DND-41 (cell line): ENCODE measurements at regions not wholly inside any gene's neighbourhood (a gene's known extent, or its start where the extent isn't known, plus 50 kb on each side); places are given as distances from the start of the nearest gene placed in this dataset.

Experiments
- ATAC-seq: fragments of 200-7000 bp; cut with Tn5 transposase; 3 replicates; pipeline ENCODE4 v1.9.1; 2021; ENCODE audit warnings: low read depth; ENCODE audit not compliant: insufficient read depth
- DNase-seq: peaks from one replicate; pipeline ENCODE4 v3.0.0-alpha.2; 2020
- H2AFZ ChIP-seq: 2 replicates; pipeline ENCODE4 v1.6.0; 2012; ENCODE audit warnings: low read depth, low read length
- H3K27ac ChIP-seq: 2 replicates; pipeline ENCODE4 v1.5.1; 2012; ENCODE audit warnings: low read length, inconsistent platforms
- H3K27me3 ChIP-seq: fragments of 200-600 bp; sonication (generic); 2 replicates; pipeline ENCODE4 v1.6.0; 2012; ENCODE audit warnings: low read length, mild to moderate bottlenecking, inconsistent platforms; ENCODE audit not compliant: insufficient read depth, poor library complexity
- H3K36me3 ChIP-seq: 2 replicates; pipeline ENCODE4 v1.5.1; 2012; ENCODE audit warnings: low read length, inconsistent platforms; ENCODE audit not compliant: insufficient read depth
- H3K4me1 ChIP-seq: 2 replicates; pipeline ENCODE4 v1.5.1; 2012; ENCODE audit warnings: mild to moderate bottlenecking, low read length; ENCODE audit not compliant: insufficient read depth
- H3K4me2 ChIP-seq: 2 replicates; pipeline ENCODE4 v1.6.0; 2012; ENCODE audit warnings: mild to moderate bottlenecking, moderate library complexity, low read length, inconsistent platforms; ENCODE audit not compliant: insufficient read depth
- H3K4me3 ChIP-seq, 2 experiments: fragments of 200-600 bp in 1 of 2; shearing (Covaris generic) in 1 of 2; 2 replicates each; pipeline ENCODE4 v1.5.1; 2012 to 2016; ENCODE audit warnings: inconsistent platforms in 2 of 2, low read length in 2 of 2, mild to moderate bottlenecking in 2 of 2, low read depth in 1 of 2, moderate library complexity in 1 of 2
- H3K79me2 ChIP-seq: 2 replicates; pipeline ENCODE4 v1.6.0; 2012; ENCODE audit warnings: low read length, inconsistent platforms; ENCODE audit not compliant: insufficient read depth
- H3K9ac ChIP-seq: 2 replicates; pipeline ENCODE4 v1.6.0; 2012; ENCODE audit warnings: low read depth, mild to moderate bottlenecking, inconsistent platforms, low read length, moderate library complexity
- H3K9me3 ChIP-seq: 2 replicates; pipeline ENCODE4 v1.5.1; 2012; ENCODE audit warnings: low read length, moderate library complexity, mild to moderate bottlenecking, inconsistent platforms; ENCODE audit not compliant: insufficient read depth, severe bottlenecking
- H4K20me1 ChIP-seq: 2 replicates; pipeline ENCODE4 v1.6.0; 2012; ENCODE audit warnings: low read length; ENCODE audit not compliant: insufficient read depth
- CTCF ChIP-seq: IDR thresholded peaks from 2 replicates; pipeline ENCODE4 v1.5.1; 2012; ENCODE audit warnings: borderline replicate concordance, low read length, moderate library complexity, mild to moderate bottlenecking; ENCODE audit not compliant: poor library complexity, severe bottlenecking; ENCODE audit errors: extremely low read depth
- EZH2 ChIP-seq: IDR thresholded peaks from 3 replicates; pipeline ENCODE4 v1.6.1; 2012; ENCODE audit warnings: borderline replicate concordance, low read depth, mild to moderate bottlenecking, moderate library complexity, low read length, inconsistent platforms; ENCODE audit not compliant: severe bottlenecking

- no peaks in the 10 kb centered on the region for H3K36me3 ChIP-seq
- H3K4me1 ChIP-seq = no peaks in the 10 kb centered on the region
- H4K20me1 ChIP-seq = no peaks in the 10 kb centered on the region
- peaks cover 4% of the 10 kb centered on the region for H3K27me3 ChIP-seq
- H3K9ac ChIP-seq = no peak overlapping the region
- no peak for TF ChIP-seq EZH2
- no peak for TF ChIP-seq CTCF
- H2AFZ ChIP-seq = no peak overlapping the region
- no peak overlapping the region for H3K27ac ChIP-seq
- H3K4me2 ChIP-seq = no peak overlapping the region
- ATAC-seq (no peak), DNase-seq (no peak)
- no peak overlapping the region for H3K4me3 ChIP-seq
- no peaks in the 10 kb centered on the region for H3K9me3 ChIP-seq
- no peaks in the 10 kb centered on the region for H3K79me2 ChIP-seq
Observed at GRCh38 chr22:27046086-27046485, 388.7 kb downstream of the MIAT start.

GRCh38 chr22:27046603-27047002 is 389.2 kb downstream of the MIAT start:
- Histone ChIP-seq H3K4me1 (no peaks in the 10 kb centered on the region), H3K9ac (no peak overlapping the region), H3K4me3 (no peak overlapping the region), H3K4me2 (no peak overlapping the region), H3K27ac (no peak overlapping the region), H3K36me3 (no peaks in the 10 kb centered on the region), H2AFZ (no peak overlapping the region), H4K20me1 (no peaks in the 10 kb centered on the region), H3K27me3 (peaks cover 4% of the 10 kb centered on the region), H3K79me2 (no peaks in the 10 kb centered on the region), H3K9me3 (no peaks in the 10 kb centered on the region)
- no peak for ATAC-seq
- TF ChIP-seq EZH2 (no peak), CTCF (no peak)
- DNase-seq = no peak

- no peaks in the 10 kb centered on the region for H3K9me3 ChIP-seq
- no peaks in the 10 kb centered on the region for H3K4me1 ChIP-seq
Observed at GRCh38 chr22:27050771-27051170, 393.4 kb downstream of the MIAT start.

More at GRCh38 chr22:27050771-27051170, 393.4 kb downstream of the MIAT start:
- Histone ChIP-seq H3K79me2 (no peaks in the 10 kb centered on the region), H3K9ac (no peak overlapping the region), H4K20me1 (no peaks in the 10 kb centered on the region), H3K27ac (no peak overlapping the region), H2AFZ (no peak overlapping the region), H3K4me3 (no peak overlapping the region), H3K36me3 (no peaks in the 10 kb centered on the region), H3K4me2 (no peak overlapping the region), H3K27me3 (peaks cover 4% of the 10 kb centered on the region)
- no peak for ATAC-seq
- DNase-seq = no peak
- TF ChIP-seq CTCF (no peak), EZH2 (no peak)
